GM21526 (cell line): ENCODE measurements at regions not wholly inside any gene's neighbourhood (a gene's known extent, or its start where the extent isn't known, plus 50 kb on each side); places are given as distances from the start of the nearest gene placed in this dataset.

Experiments used
- ATAC-seq: cut with Tn5 transposase; IDR thresholded peaks from one replicate; pipeline ENCODE4 v1.9.1; 2021; ENCODE audit warnings: moderate library complexity; ENCODE audit not compliant: unreplicated experiment, low FRiP score

- ATAC-seq: no peak
Observed at GRCh38 chr11:32161293-32161692, 70.4 kb downstream of the RCN1 start.

- ATAC-seq: no peak
Observed at GRCh38 chr11:32162351-32162750, 71.5 kb downstream of the RCN1 start.

GRCh38 chr11:32162906-32163305, 72.0 kb downstream of the RCN1 start:
- ATAC-seq: no peak

- no peak for ATAC-seq
Observed at GRCh38 chr11:32163557-32163956, 72.7 kb downstream of the RCN1 start.

- no peak for ATAC-seq
Observed at GRCh38 chr11:32164836-32165235, 74.0 kb downstream of the RCN1 start.

GRCh38 chr11:32168924-32169323, 78.0 kb downstream of the RCN1 start:
- ATAC-seq: no peak

DNA sequence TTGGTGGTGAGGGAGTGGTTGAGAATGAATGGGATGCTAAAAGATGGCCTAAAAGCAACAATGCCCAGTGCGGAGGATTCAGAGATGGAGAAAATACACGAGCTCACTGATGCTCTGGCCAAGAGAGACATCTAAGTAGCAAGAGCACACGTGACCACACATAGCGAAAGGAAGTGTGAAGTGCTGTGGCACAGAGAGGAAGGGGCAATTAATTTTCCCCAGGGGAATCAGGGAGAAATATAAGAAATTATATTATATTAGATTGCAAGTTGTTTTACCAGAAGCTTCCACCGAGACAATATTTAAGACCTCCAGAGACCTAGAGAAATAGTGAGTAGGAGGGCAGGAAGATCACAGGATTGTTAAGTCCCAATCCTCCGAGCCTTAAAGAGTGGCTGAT, 80.6 kb downstream of the RCN1 start:
- ATAC-seq: no peak

- ATAC-seq: no peak
Observed at GRCh38 chr11:32172041-32172847, 81.4 kb downstream of the RCN1 start.

DNA sequence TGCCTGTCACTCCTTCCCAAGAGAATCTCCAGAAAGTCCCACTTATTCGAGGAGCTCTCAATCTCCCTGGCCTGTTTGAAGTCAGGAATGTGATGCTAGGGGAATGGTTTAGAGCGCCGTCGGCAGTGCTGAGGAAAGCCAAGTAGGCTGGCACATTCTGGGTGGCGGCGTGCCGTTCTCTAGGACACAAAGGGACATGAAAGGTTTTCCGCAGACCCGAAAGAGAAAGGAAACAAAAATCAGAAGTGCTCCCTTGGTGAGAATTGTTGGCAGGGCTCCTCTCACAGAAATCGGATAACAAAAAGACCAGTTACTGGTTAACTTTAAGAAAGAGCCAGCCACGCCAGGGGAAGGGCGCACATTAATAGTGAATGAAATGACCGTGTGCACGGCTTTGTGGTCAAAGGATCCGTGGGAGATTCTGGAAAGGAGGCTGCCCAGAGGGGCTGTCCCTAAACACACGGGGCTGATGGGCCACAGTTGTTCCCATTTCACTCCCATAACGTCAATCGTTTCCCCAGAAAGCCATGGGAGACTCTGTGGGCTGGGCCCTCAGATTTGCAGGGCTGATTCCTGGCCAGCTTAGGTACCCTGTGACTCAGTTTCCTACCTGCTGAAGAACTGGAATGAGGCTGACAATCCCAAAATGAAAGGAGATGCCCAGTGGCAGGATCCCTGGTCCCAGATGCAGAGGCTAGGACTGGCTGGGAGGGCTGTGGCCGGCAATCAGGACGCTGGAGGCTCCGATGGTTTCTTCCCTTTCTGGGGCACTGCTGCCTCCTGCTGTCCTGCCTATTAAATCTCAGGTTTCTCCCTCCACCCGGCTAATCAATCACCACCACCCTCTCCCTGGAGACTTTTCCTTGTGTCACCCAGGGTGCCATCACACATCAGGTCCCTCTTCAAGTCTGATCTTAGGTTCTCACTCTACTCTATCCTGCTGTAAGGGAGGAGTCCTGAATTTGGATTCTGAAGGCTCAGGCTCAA, 82.3 kb downstream of the RCN1 start:
- no peak for ATAC-seq

- no peak for ATAC-seq
Observed at GRCh38 chr11:32173977-32174376, 83.1 kb downstream of the RCN1 start.

GRCh38 chr11:32176223-32176934, 85.5 kb downstream of the RCN1 start:
- peak; percentile 87 for ATAC-seq

DNA sequence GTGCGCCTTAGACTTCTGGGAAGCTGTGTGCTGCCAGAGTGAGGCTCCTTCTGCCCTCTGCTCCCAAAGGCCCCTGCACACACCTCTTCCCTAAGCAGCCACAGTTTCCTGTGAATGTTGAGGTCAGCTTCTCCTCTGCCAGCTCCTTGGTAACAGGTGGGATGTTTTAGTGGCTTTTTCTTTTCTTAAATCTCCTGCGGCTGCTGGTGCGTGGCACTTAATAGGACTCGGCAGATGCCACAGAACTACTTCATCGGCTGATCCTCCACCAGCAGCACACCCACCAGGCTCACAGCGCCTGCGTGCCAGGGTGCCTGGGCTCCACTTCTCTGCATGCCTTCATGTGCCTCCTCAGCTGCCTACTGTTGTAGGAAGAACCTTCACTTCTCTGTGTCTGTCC, 87.8 kb downstream of the RCN1 start:
- no peak for ATAC-seq

- no peak for ATAC-seq
Observed at GRCh38 chr11:32183512-32183911, 92.6 kb downstream of the RCN1 start.

- ATAC-seq: peak; percentile 24
Observed at GRCh38 chr11:32184041-32184722, 93.3 kb downstream of the RCN1 start.

GRCh38 chr11:32184723-32185376, 94.0 kb downstream of the RCN1 start:
- ATAC-seq: peak; percentile 73

DNA sequence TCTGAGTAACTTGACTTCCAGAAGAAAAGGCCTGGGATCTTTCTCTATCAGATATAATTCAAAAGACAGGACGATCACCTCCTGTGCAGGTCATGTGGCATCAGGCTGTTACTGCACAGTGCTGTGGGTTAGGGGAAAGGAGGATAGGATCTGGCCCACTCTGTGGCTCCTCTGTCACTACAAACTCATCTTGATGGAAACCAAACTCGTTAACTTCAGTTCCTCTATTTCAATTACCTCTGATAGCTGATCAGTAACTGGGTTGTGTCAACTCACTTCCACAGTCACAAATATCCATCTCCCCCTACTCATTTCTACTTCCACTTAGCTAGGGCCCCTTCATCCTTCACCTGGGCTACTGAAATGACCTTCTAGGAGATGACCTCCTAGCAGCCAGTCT, 95.2 kb downstream of the RCN1 start:
- no peak for ATAC-seq

DNA sequence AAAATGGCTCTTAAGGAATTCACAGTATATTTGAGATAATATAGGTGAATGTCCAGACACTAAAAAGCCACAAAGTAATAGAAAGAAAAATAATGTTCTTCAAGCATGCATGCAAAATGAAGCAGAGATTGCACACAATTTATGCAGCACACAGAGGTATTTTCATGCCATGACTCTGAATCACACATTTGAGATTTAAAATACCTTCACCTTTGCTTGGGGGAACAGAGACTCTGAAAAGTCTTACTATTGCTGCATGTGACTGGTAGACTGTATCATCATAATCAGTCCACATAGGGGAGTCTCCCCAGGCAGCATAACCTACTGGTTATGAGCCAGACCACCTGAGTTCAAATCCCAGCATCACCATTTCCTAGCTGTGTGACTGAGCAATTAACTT, 96.2 kb downstream of the RCN1 start:
- ATAC-seq: no peak

GRCh38 chr11:32188785-32189184, 97.9 kb downstream of the RCN1 start:
- no peak for ATAC-seq

DNA sequence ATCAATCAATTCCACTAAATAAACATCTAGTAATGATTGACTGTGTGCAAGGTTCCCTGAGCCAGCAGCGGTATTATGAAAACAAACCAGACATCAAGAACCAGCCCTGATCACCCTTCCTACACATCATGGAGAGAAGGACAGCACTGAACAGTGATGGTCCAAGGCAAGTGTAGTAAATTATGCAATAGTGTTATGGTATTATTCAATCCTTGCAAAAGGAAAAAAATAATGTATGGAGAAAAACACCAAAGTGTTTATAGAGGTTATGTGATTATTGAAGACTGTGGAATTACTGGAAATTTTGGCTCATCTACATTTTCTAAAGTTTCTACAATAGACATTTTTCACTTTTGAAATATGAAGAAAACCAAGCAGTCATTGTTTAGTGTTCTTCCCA, 105.3 kb downstream of the RCN1 start:
- ATAC-seq: no peak

- no peak for ATAC-seq
Observed at GRCh38 chr11:32198053-32198452, 107.2 kb downstream of the RCN1 start.
